Islet precursor cell (in vitro differentiated cells): ENCODE measurements at regions not wholly inside any gene's neighbourhood (a gene's known extent, or its start where the extent isn't known, plus 50 kb on each side); places are given as distances from the start of the nearest gene placed in this dataset.
"Not testable (repeated sequence)": the region's sequence is repeated elsewhere in the genome, so short reads cannot be mapped to it uniquely, and the experiment has no call there.

ENCODE experiments used
- DNase-seq: peaks from one replicate; pipeline ENCODE4 v3.0.0-alpha.2; 2018

- DNase-seq: no peak
These were observed 159.1 kb downstream of the SEC23IP start for GRCh38 chr10:120051671-120052070.

GRCh38 chr10:120052964-120053702 lies 160.6 kb downstream of the SEC23IP start:
- DNase-seq: no peak

- not testable (repeated sequence) for DNase-seq
These were observed 167.3 kb downstream of the SEC23IP start for GRCh38 chr10:120059790-120060189.

- DNase-seq: no peak
These were observed 174.9 kb downstream of the SEC23IP start for GRCh38 chr10:120067427-120067826.

GRCh38 chr10:120069700-120070099 lies 177.2 kb downstream of the SEC23IP start:
- no peak for DNase-seq

GRCh38 chr10:120075349-120075748 lies 182.8 kb downstream of the SEC23IP start:
- no peak for DNase-seq

GRCh38 chr10:120076996-120077706 lies 184.6 kb downstream of the SEC23IP start:
- DNase-seq: no peak

- DNase-seq: no peak
These were observed 185.4 kb downstream of the SEC23IP start for GRCh38 chr10:120077707-120078492.

GRCh38 chr10:120085096-120085796 lies 192.7 kb downstream of the SEC23IP start:
- no peak for DNase-seq

GRCh38 chr10:120086066-120086465 lies 193.5 kb downstream of the SEC23IP start:
- no peak for DNase-seq

GRCh38 chr10:120087109-120087508 lies 194.6 kb downstream of the SEC23IP start:
- no peak for DNase-seq

- no peak for DNase-seq
These were observed 203.3 kb downstream of the SEC23IP start for GRCh38 chr10:120095875-120096274.

- DNase-seq: no peak
These were observed 205.2 kb downstream of the SEC23IP start for GRCh38 chr10:120097766-120098165.

GRCh38 chr10:120098232-120098930 lies 205.9 kb downstream of the SEC23IP start:
- no peak for DNase-seq

- DNase-seq: no peak
These were observed 211.4 kb downstream of the SEC23IP start for GRCh38 chr10:120103738-120104560.

GRCh38 chr10:120105001-120105400 lies 212.5 kb downstream of the SEC23IP start:
- DNase-seq: no peak

- DNase-seq: no peak
These were observed 213.0 kb downstream of the SEC23IP start for GRCh38 chr10:120105492-120105891.

GRCh38 chr10:120108916-120109315 lies 216.4 kb downstream of the SEC23IP start:
- DNase-seq: no peak

GRCh38 chr10:120109725-120110124 lies 217.2 kb downstream of the SEC23IP start:
- not testable (repeated sequence) for DNase-seq

GRCh38 chr10:120110196-120110595 lies 217.7 kb downstream of the SEC23IP start:
- DNase-seq: no peak

GRCh38 chr10:120111628-120112027 lies 219.1 kb downstream of the SEC23IP start:
- DNase-seq: no peak
